ENCODE measurements at regions not wholly inside any gene's neighbourhood (a gene's known extent, or its start where the extent isn't known, plus 50 kb on each side); places are given as distances from the start of the nearest gene placed in this dataset.

DNA sequence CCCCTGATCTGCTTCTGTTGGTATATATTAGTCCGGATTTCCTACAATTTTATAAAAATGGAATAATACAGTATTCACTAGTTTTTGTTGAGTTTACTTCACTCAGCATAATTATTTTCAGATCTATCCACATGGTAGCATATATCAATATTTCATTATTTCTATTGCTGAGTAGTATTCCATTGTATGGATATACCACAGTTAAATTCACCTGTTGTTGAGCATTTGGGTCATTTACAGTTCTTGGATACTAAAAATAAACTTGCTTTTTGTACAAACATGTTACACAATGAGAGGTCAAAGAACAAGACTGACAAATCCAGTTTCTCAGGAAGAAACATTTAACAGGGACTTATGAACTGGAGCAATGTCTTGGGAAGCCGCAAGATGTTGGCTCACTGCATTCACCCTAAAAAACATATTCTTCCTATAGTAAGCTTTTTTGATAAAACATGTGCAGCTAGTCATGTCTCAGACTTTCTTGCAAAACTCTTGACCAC is 126.9 kb upstream of the HS3ST2 start:
- H3K27me3 ChIP-seq (ENCODE audit: control insufficient read depth in 2 of 2, insufficient read depth in 2 of 2, low read length in 2 of 2), result peaks cover 0 to 8% of the 10 kb centered on the region in 2 donors
- no peaks in the 10 kb centered on the region for H3K9me3 ChIP-seq (replicated peaks in 1 of 2; ENCODE audit: control insufficient read depth in 1 of 2, insufficient read depth in 1 of 2, low read length in 2 of 2)
- H3K79me2 ChIP-seq (ENCODE audit: insufficient read depth, low read length), result no peaks in the 10 kb centered on the region
- H3K36me3 ChIP-seq (replicated peaks in 1 of 2; ENCODE audit: control insufficient read depth in 1 of 2, insufficient read depth in 2 of 2, low read length in 2 of 2), result no peaks in the 10 kb centered on the region
- no CpG with 5 or more reads among the region's 2 CpGs for WGBS (ENCODE audit: insufficient coverage)
- H3K27ac Mint-ChIP-seq, result no peak overlapping the region
- H3K9me3 Mint-ChIP-seq, result peaks cover 0 to 6% (median 2%) of the 10 kb centered on the region in 7 donors
- H3K4me1 Mint-ChIP-seq, result peaks cover 4% of the 10 kb centered on the region
- H3K27me3 Mint-ChIP-seq (ENCODE audit: low read depth in 3 of 3), result peaks cover 4 to 14% (median 5%) of the 10 kb centered on the region in 3 donors
- no peak overlapping the region for H3K4me3 ChIP-seq (replicated peaks in 1 of 3; ENCODE audit: low read depth in 2 of 3, low read length in 3 of 3)
- TF ChIP-seq CTCF (IDR thresholded peaks at IDR 0.05), result no peak
- no peak overlapping the region for H3K9ac ChIP-seq (ENCODE audit: insufficient read depth, low read length, poor library complexity, severe bottlenecking)
- intact Hi-C loops (cut with micrococcal nuclease), result no loop called here
- H2AFZ ChIP-seq (ENCODE audit: insufficient read depth, low read depth, low read length, poor library complexity, severe bottlenecking), result no peak overlapping the region
- no peak for DNase-seq
- no peaks in the 10 kb centered on the region for H3K4me1 ChIP-seq (ENCODE audit: control insufficient read depth in 1 of 2, insufficient read depth in 2 of 2, low read length in 2 of 2)
- H3K27ac ChIP-seq (ENCODE audit: low read depth in 1 of 2, low read length in 2 of 2), result no peak overlapping the region
- no peaks in the 10 kb centered on the region for H4K20me1 ChIP-seq (ENCODE audit: insufficient read depth, low read length)
- H3K36me3 Mint-ChIP-seq, result no peaks in the 10 kb centered on the region
- no peak overlapping the region for H3K4me2 ChIP-seq (replicated peaks; ENCODE audit: extremely low read depth, low read length, poor library complexity, severe bottlenecking)
- no peak overlapping the region for H3K4me3 Mint-ChIP-seq

- H3K9me3 ChIP-seq (replicated peaks in 1 of 2; ENCODE audit: control insufficient read depth in 1 of 2, insufficient read depth in 1 of 2, low read length in 2 of 2), result no peaks in the 10 kb centered on the region
- peaks cover 0 to 14% of the 10 kb centered on the region in 2 donors for H3K27me3 ChIP-seq (ENCODE audit: control insufficient read depth in 2 of 2, insufficient read depth in 2 of 2, low read length in 2 of 2)
- no peak overlapping the region for H3K4me2 ChIP-seq (replicated peaks; ENCODE audit: extremely low read depth, low read length, poor library complexity, severe bottlenecking)
- H3K36me3 Mint-ChIP-seq, result no peaks in the 10 kb centered on the region
- peaks cover 4 to 14% (median 5%) of the 10 kb centered on the region in 3 donors for H3K27me3 Mint-ChIP-seq (ENCODE audit: low read depth in 3 of 3)
- intact Hi-C loops (cut with micrococcal nuclease), result no loop called here
- WGBS (ENCODE audit: insufficient coverage), result no CpG with 5 or more reads among the region's 2 CpGs
- no peak overlapping the region for H3K27ac ChIP-seq (ENCODE audit: low read depth in 1 of 2, low read length in 2 of 2)
- no peak for DNase-seq
- H3K4me1 ChIP-seq (ENCODE audit: control insufficient read depth in 1 of 2, insufficient read depth in 2 of 2, low read length in 2 of 2), result no peaks in the 10 kb centered on the region
- no peaks in the 10 kb centered on the region for H4K20me1 ChIP-seq (ENCODE audit: insufficient read depth, low read length)
- no peaks in the 10 kb centered on the region for H3K36me3 ChIP-seq (replicated peaks in 1 of 2; ENCODE audit: control insufficient read depth in 1 of 2, insufficient read depth in 2 of 2, low read length in 2 of 2)
- no peaks in the 10 kb centered on the region for H3K79me2 ChIP-seq (ENCODE audit: insufficient read depth, low read length)
- H2AFZ ChIP-seq (ENCODE audit: insufficient read depth, low read depth, low read length, poor library complexity, severe bottlenecking), result no peak overlapping the region
- peaks cover 4% of the 10 kb centered on the region for H3K4me1 Mint-ChIP-seq
- no peak overlapping the region for H3K27ac Mint-ChIP-seq
- no peak overlapping the region for H3K9ac ChIP-seq (ENCODE audit: insufficient read depth, low read length, poor library complexity, severe bottlenecking)
- no peak overlapping the region for H3K4me3 ChIP-seq (replicated peaks in 1 of 3; ENCODE audit: low read depth in 2 of 3, low read length in 3 of 3)
- no peak for TF ChIP-seq CTCF (IDR thresholded peaks at IDR 0.05)
- peaks cover 0 to 6% (median 2%) of the 10 kb centered on the region in 7 donors for H3K9me3 Mint-ChIP-seq
- no peak overlapping the region for H3K4me3 Mint-ChIP-seq
These were observed 125.5 kb upstream of the HS3ST2 start for GRCh38 chr16:22688463-22688862.

Data from CD14-positive monocyte (primary cell).